Calu3 (cell line): ENCODE measurements at regions not wholly inside any gene's neighbourhood (a gene's known extent, or its start where the extent isn't known, plus 50 kb on each side); places are given as distances from the start of the nearest gene placed in this dataset. TPM values are rescaled to one million over a fixed set of nuclear protein-coding genes. Genes with fewer than 3 reads are reported as not detected.

Experiments
- BruUV-seq: library from RNA; stranded (reverse); fragments of 400-500 nt; replicated peaks from 2 replicates; lab custom pipeline; 2021; lab: Mats Ljungman, UMichigan
- CTCF ChIA-PET: fragments of 300-600 bp; sonication (Branson Sonifier 250); formaldehyde crosslinking; loops from one replicate; lab custom pipeline; 2022; ENCODE audit warnings: antibody characterized with exemption; lab: Charles Lee
- DNase-seq: peaks from one replicate; pipeline ENCODE4 v3.0.0; 2022
- H3K27ac Mint-ChIP-seq: one replicate; pipeline ENCODE4 v1.8.0; 2022; ENCODE audit warnings: mixed read lengths; ENCODE audit not compliant: unreplicated experiment
- H3K27me3 Mint-ChIP-seq: one replicate; pipeline ENCODE4 v1.8.0; 2022; ENCODE audit warnings: mixed read lengths; ENCODE audit not compliant: unreplicated experiment
- H3K36me3 Mint-ChIP-seq: one replicate; pipeline ENCODE4 v1.8.0; 2022; ENCODE audit warnings: mild to moderate bottlenecking, moderate library complexity, mixed read lengths; ENCODE audit not compliant: insufficient read depth, unreplicated experiment
- H3K4me1 Mint-ChIP-seq: one replicate; pipeline ENCODE4 v1.8.0; 2022; ENCODE audit warnings: mild to moderate bottlenecking, low read depth, mixed read lengths; ENCODE audit not compliant: unreplicated experiment
- H3K4me3 Mint-ChIP-seq: one replicate; pipeline ENCODE4 v1.8.0; 2022; ENCODE audit warnings: mild to moderate bottlenecking, low read depth, moderate library complexity, mixed read lengths; ENCODE audit not compliant: unreplicated experiment
- H3K9me3 Mint-ChIP-seq: one replicate; pipeline ENCODE4 v1.8.0; 2022; ENCODE audit warnings: low read depth, mixed read lengths; ENCODE audit not compliant: unreplicated experiment
- CTCF ChIP-seq: fragments of 200-600 bp; IDR thresholded peaks from one replicate; pipeline ENCODE4 v1.8.0; 2022; ENCODE audit warnings: antibody characterized with exemption; ENCODE audit not compliant: unreplicated experiment
- intact Hi-C: fragments of 100-400 bp; cut with micrococcal nuclease; formaldehyde crosslinking; loops from one replicate; pipeline ENCODE4 v1.10.0; 2022; ENCODE audit not compliant: unreplicated experiment
- microRNA-seq: library from miRNA; unstranded; fragments of <30 nt; microRNA quantifications from one replicate; pipeline ENCODE4 v1.2.0, GENCODE V29; 2022

DNA sequence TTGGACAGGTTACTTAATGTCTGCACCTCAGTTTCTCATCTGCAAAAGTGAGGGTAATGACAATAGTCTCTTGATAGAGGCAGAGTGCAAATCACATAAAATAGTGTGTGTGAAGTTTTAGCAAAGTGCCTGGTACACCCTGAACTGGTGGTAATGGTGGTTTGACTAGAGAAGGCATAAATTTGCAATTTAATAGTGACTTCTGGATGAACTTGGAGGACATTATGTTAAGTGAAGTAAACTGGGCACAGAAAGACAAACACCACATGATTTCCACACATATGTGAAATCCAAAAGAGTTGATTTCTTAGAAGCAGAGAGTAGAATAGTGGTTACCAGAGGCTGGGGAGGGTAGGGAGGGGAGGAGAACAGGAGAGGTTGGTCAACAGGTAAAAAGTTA lies 54.8 kb upstream of the FUT8 start:
- intact Hi-C loops: loop anchor here (2.0 to 5.0 kb wide), 4 partner anchors 55 to 190 kb away; no protein-coding TSS in a partner anchor
- Mint-ChIP-seq H3K27me3 (no peaks in the 10 kb centered on the region), H3K4me1 (peaks cover 27% of the 10 kb centered on the region), H3K9me3 (no peaks in the 10 kb centered on the region), H3K27ac (peak overlapping the region; percentile 37), H3K36me3 (peaks cover 16% of the 10 kb centered on the region), H3K4me3 (no peak overlapping the region)
- CTCF ChIA-PET: no interaction called here
- DNase-seq: no peak
- TF ChIP-seq CTCF: no peak
- no TSS peak for BruUV-seq

DNA sequence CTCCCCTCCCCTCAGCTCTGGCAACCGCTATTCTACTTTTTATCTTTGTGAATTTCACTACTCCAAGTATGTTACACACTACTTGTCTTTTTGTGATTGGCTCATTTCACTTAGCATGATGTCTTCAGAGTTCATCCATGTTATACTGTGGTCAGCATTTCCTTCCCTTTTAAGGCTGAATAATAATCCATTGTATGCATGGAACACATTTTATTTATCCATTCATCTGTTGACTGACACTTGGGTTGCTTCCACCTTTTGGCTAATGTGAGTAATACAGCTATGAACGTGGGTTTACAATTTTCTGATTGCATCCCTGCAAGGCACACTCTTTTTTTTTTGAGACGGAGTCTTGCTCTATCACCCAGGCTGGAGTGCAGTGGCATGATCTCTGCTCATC lies 53.0 kb upstream of the FUT8 start:
- DNase-seq: no peak
- no peaks in the 10 kb centered on the region for H3K9me3 Mint-ChIP-seq
- peaks cover 6% of the 10 kb centered on the region for H3K36me3 Mint-ChIP-seq
- no peak for TF ChIP-seq CTCF
- H3K27me3 Mint-ChIP-seq: no peaks in the 10 kb centered on the region
- BruUV-seq: no TSS peak
- H3K27ac Mint-ChIP-seq: peak overlapping the region; percentile 19
- intact Hi-C loops: loop anchor here (5.0 kb wide), 1 partner anchor 192 kb away; no protein-coding TSS in a partner anchor
- CTCF ChIA-PET: no interaction called here
- H3K4me3 Mint-ChIP-seq: no peak overlapping the region
- H3K4me1 Mint-ChIP-seq: peaks cover 17% of the 10 kb centered on the region

DNA sequence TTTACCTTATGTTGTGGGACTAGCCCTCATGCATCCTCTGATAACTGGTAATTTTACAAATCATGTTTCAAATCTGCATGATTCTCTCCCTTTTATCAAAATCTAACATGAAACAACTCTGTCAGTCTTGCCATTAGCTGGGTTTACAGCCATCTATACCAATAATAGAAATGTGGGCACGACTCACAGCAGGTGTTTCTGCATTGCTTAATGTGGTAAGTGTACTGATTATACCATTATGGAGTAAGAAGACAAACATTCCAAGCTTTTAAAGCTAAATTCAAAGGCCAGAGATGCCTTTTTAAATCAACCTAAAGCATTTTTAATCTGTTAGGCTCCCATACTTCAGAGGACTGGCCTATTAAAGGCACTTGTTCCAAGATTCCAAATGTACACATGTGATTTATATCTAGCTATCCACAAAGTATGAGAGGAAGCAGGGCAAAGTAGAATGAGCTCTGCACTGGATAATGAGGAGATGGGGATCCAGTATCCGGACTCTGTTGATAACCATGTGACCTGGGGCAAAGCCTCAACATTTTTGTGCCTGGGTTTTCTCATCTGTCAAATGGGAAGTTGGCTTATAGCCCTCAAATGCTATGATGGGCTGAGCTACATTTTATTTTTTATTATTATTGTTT lies 52.3 kb upstream of the FUT8 start:
- intact Hi-C loops: no loop called here
- Mint-ChIP-seq H3K9me3 (no peaks in the 10 kb centered on the region), H3K4me1 (peaks cover 16% of the 10 kb centered on the region), H3K4me3 (no peak overlapping the region), H3K27me3 (no peaks in the 10 kb centered on the region), H3K27ac (no peak overlapping the region), H3K36me3 (peaks cover 6% of the 10 kb centered on the region)
- no peak for DNase-seq
- no peak for TF ChIP-seq CTCF
- CTCF ChIA-PET: interaction anchor here (1.1 kb wide), 1 partner anchor 121 kb away, joined by 5 read pairs; no protein-coding TSS in a partner anchor
- BruUV-seq: no TSS peak

- H3K4me3 Mint-ChIP-seq: no peak overlapping the region
- peaks cover 9% of the 10 kb centered on the region for H3K4me1 Mint-ChIP-seq
- intact Hi-C loops: no loop called here
- DNase-seq: no peak
- no peak for TF ChIP-seq CTCF
- H3K27ac Mint-ChIP-seq: no peak overlapping the region
- no TSS peak for BruUV-seq
- H3K36me3 Mint-ChIP-seq: peaks cover under 1% of the 10 kb centered on the region
- H3K9me3 Mint-ChIP-seq: no peaks in the 10 kb centered on the region
- CTCF ChIA-PET: interaction anchor here (0.6 kb wide), 1 partner anchor 33 kb away, joined by 6 read pairs; no protein-coding TSS in a partner anchor
- H3K27me3 Mint-ChIP-seq: no peaks in the 10 kb centered on the region
Measured at GRCh38 chr14:65361920-65362319, 50.6 kb upstream of the FUT8 start.

Small RNA genes in the stretch of these regions (microRNA-seq; reads per million reads assigned to microRNA genes)
- gene MIR4708: not detected
